Posterior cingulate gyrus (tissue), 11 donors: ENCODE measurements at regions not wholly inside any gene's neighbourhood (a gene's known extent, or its start where the extent isn't known, plus 50 kb on each side); places are given as distances from the start of the nearest gene placed in this dataset.

ENCODE experiments used
- DNase-seq, 10 donors: peaks; one replicate each; pipeline versions ENCODE4 v3.0.0 to v3.0.0-alpha.2; 2020 to 2021; ENCODE audit warnings: mixed read lengths in 3 of 10
- intact Hi-C: fragments of 100-400 bp; cut with DNase I; formaldehyde crosslinking; loops from one replicate; pipeline ENCODE4 v1.15.1; 2023

DNA sequence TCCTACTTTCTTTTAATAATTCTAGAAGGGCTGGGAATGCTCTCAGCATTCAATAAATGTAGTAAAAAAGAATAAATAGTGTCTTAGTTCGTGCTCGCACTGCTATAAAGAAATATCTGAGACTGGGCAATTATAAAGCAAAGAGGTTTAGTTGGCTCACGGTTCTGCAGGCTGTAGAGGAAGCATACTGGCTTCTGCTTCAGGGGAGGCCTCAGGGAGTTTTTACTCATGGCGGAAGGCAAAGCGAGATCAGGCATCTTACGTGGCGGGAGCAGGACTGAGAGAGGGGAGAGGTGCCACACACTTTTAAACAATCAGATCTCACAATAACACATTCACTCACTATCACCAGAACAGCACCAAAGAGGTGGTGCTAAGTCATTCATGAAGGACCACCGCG is 103.0 kb upstream of the UBE2E2 start:
- intact Hi-C loops, result no loop called here
- DNase-seq, result no peak

DNA sequence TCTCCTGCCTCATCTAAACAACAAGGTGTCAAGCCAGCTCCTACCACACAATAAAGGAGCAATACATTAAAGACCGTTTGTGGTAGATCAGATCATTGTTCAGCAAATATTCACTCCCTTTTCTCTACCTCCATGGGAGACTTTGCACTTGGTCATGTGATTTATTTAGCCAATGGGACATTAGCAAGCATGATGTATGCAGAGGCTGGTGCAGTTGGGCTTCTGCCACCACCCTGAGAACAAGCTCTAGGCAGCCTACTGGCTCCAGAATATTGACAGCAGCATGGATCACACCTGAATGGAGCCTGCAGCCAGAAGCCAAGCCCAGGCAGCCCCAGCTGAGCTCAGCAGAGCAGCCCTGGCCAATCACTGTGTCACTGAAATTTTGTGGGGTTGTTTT is 99.4 kb upstream of the UBE2E2 start:
- intact Hi-C loops, result no loop called here
- DNase-seq, result no peak

- no peak for DNase-seq
- intact Hi-C loops, result no loop called here
Observed at GRCh38 chr3:23105048-23105447, 98.1 kb upstream of the UBE2E2 start.

- DNase-seq, result no peak
- intact Hi-C loops, result no loop called here
Observed at GRCh38 chr3:23106666-23107065, 96.5 kb upstream of the UBE2E2 start.

GRCh38 chr3:23107221-23107620 is 95.9 kb upstream of the UBE2E2 start:
- intact Hi-C loops, result no loop called here
- no peak for DNase-seq

GRCh38 chr3:23108451-23109057 is 94.6 kb upstream of the UBE2E2 start:
- intact Hi-C loops, result no loop called here
- DNase-seq, result no peak

DNA sequence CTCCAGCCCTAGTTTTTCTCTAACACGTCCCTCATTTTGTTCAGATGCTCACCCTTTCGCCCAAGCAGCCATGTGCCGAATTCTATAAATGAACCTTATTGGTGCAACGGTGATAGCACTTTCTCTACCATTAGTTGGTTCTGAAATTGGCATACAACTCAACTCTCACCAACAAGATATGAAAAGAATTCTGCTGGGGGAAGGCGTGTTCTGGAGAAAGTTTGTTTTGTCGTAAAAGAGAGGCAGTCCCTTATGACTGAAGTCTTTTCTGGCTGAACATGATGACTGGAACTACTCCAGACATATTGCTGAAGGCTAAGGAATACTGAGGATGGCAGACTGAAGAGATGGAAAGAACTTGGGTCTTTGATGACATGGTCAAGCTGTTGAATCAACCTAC is 91.8 kb upstream of the UBE2E2 start:
- intact Hi-C loops, result no loop called here
- no peak for DNase-seq

DNA sequence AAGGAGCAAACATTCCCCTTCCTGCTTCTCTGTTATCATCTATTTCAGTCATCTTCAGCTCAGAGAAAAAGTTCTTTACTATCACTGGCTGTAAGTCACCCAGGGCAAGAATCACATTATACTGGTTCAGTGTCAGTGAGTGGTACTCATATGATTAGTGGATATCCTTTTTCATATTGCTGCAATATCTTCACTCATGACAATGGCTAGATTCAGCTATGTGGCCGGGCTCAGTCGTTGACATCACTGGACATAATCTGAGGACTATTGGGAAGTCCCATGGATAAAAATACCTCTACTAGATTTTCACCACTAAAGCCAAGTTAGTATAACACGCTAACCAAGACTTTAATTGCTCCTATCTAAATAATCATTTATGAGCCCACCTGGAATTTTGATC is 91.3 kb upstream of the UBE2E2 start:
- intact Hi-C loops, result no loop called here
- no peak for DNase-seq

GRCh38 chr3:23112491-23112890 is 90.6 kb upstream of the UBE2E2 start:
- intact Hi-C loops, result no loop called here
- DNase-seq, result no peak

DNA sequence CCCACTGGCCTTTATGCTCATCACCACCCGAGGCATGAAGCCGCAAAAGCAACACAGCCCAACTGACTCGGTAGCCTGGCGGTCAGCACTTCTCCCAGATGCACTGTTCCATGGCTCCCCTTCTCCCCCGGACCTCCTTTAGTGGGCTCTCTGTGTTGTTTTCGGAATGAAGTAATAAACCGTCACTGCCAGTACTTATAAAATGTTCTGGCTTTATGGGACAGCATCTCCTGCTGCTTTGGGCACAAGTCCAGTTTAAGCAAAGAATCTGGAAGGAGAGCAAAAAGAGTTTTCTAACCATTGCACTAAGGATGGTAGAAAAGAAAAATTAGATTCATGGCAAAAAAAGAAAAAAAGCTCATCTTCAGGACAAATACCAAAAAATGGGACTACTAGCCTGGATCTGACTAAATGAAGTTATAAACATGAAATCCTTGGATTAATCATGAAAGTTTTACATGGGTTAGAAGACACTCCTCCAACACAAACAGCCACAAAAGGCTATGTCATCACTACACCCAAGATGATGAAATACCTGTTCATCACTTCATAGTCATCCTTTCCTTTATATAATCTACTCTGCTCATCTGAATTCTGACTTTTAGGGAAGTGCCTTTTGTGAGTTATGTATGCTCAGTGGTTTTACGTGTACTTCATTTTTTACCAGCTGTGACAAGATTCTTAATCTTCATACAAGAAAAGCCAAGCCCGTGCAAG is 89.5 kb upstream of the UBE2E2 start:
- DNase-seq, result no peak
- intact Hi-C loops, result no loop called here

DNA sequence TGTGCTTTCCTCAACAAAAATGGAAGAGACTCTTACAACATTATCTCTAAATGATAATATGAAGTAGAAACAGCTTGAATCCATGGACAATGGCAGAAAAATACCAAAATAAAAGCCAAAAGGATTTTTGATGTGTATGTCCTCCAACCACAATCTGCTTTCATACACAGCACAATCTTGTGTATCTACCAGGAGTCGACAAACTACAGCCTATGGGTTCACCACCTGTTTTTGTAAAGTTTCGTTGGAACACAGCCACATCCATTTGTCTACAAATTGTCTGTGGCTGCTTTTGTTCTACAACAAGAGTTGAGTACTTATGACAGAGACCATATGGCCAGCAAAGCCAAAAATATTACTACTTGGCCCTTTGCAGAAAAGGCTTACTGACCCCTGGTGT is 88.7 kb upstream of the UBE2E2 start:
- DNase-seq, result no peak
- intact Hi-C loops, result no loop called here

- intact Hi-C loops, result no loop called here
- DNase-seq, result no peak
Observed at GRCh38 chr3:23115171-23115877, 87.8 kb upstream of the UBE2E2 start.

DNA sequence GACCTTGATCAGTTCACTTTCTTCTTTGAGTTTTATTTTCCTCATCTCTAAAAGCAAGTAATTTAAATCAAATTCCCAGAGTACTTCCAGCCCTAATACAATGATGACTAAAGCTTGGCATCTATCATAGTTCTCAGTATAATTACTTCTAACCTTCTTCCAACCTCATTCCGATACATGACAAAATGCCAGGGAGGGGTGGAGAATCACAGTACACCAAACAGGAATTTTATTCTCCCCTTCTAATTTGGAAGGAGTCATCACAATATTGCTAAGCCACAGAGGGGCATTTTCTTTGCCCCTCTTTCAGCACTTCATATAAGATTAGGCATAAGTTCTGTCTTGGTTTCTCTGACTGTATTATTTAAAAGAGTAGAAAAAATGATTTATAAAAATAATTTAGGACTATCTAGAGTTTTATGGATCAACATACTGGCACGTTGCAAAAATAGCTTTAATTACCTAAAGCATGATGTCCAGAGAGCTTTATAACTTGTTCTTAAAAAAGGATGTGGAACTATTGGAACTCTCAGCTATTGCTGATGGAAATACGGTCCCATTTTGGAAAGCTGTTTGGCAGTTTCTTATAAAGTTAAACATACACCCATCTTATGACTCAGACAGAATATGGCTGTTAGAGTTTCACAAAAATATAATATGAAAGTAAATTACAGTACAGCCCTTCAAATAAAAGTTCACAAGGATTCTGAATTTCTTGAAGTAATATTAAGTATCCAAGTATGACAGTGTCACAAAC is 86.9 kb upstream of the UBE2E2 start:
- no peak for DNase-seq
- intact Hi-C loops, result no loop called here

DNA sequence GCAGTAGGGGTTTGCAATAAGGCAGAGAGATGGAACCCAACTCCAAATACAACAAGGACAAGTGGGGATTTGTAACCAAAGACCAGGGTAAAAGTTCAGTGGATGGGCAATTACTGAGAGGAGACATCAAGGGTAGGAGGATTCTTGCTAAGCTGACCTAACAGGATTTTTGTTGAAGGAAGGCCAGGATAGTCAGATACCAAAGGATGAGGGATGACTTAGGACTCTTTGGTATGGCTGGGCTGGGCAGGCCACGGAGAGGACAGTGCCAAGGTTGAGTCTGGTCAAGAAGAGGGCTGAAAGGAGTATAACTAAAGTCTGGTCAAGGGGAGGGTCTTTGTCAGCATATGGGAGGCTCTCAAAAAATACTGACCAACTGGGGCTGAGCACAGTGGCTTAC is 85.3 kb upstream of the UBE2E2 start:
- intact Hi-C loops, result no loop called here
- DNase-seq, result no peak

- no peak for DNase-seq
- intact Hi-C loops, result no loop called here
Observed at GRCh38 chr3:23127196-23127595, 75.9 kb upstream of the UBE2E2 start.

- DNase-seq, result no peak
- intact Hi-C loops, result no loop called here
Observed at GRCh38 chr3:23128655-23129054, 74.5 kb upstream of the UBE2E2 start.

- intact Hi-C loops, result no loop called here
- DNase-seq, result no peak
Observed at GRCh38 chr3:23129117-23129516, 74.0 kb upstream of the UBE2E2 start.

GRCh38 chr3:23129817-23130216 is 73.3 kb upstream of the UBE2E2 start:
- DNase-seq, result no peak
- intact Hi-C loops, result no loop called here

- intact Hi-C loops, result no loop called here
- no peak for DNase-seq
Observed at GRCh38 chr3:23130406-23130805, 72.7 kb upstream of the UBE2E2 start.

DNA sequence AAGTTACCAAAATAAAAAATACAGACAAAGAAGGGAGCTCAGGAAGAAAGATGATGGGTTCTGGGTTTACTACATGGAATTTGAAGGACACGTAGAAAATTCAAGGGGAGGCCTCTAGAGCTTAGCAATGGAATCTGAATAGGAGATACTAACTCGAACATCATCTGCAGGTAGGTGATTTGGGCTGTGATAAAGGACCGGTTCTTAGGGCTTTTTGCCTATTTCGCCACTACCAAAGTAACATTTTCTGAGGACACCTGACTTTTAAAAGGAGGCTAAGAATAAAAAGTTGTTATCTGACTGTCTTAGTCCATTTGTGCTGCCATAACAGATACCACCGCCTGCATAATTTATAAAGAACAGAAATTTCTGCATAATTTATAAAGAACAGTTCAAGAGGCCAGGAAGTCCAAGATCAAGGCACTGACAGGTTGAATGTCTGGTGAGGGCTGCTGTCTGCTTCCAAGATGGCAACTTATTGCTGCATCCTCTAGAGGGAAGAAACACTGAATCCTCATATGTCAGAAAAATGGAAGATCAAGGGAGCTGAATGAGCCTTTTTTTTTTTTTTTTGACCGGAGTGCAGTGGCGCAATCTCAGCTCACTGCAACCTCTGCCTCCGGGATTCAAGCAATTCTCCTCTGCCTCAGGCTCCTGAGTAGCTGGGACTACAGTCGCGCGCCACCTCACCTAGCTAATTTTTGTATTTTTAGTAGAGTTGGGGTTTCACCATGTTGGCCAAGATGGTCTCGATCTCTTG is 67.9 kb upstream of the UBE2E2 start:
- intact Hi-C loops, result no loop called here
- no peak for DNase-seq

GRCh38 chr3:23136054-23136453 is 67.1 kb upstream of the UBE2E2 start:
- intact Hi-C loops, result no loop called here
- no peak for DNase-seq
